PC-3 (cell line): ENCODE measurements at regions not wholly inside any gene's neighbourhood (a gene's known extent, or its start where the extent isn't known, plus 50 kb on each side); places are given as distances from the start of the nearest gene placed in this dataset.

Source experiments
- CTCF ChIP-seq: fragments of 300-600 bp; sonication (generic); conservative IDR thresholded peaks from 2 replicates; pipeline ENCODE4 v1.5.1; 2017; ENCODE audit warnings: antibody characterized with exemption, low read depth, mild to moderate bottlenecking, low read length
- EZH2 ChIP-seq: fragments of 300-600 bp; sonication (generic); IDR thresholded peaks from one replicate; pipeline ENCODE4 v1.6.1; 2017; ENCODE audit warnings: antibody characterized with exemption, mild to moderate bottlenecking, low read length; ENCODE audit not compliant: unreplicated experiment
- EZH2phosphoT487 ChIP-seq: fragments of 300-600 bp; sonication (generic); IDR thresholded peaks from 2 replicates; pipeline ENCODE4 v1.6.1; 2018; ENCODE audit warnings: mild to moderate bottlenecking, antibody characterized with exemption, low read length, borderline replicate concordance

DNA sequence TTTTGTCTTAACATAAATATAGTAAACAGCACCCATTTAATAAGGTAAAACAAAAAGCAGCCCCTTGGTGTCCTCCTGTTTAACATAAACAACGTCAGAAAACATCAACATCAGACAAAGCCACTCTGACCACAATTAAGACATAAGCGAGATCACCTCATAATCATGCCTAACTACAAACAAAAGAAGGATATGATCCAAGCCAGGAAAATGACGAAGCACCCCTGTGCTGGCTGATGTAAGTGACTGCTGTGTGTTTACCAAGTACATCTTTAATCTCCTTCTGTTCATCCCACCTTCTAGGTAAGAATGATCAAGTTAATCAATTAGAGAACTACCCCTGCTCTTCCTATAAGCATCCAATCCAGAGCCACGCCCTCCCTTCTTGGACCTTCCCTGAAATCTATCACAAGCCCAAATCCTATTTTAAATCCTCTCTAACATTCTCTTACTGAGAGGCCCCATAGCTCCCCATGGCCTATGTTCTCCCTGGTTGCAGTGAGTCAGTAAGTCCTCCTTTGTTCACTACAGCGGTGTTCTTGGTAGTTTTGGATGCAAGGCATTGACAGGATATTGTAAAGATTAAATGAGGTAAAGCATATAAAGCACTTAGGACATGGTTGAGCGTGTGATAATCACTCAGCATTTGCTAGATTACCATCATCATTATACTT is 424.2 kb downstream of the TSN start:
- TF ChIP-seq EZH2, result no peak
- no peak for TF ChIP-seq CTCF
- no peak for TF ChIP-seq EZH2phosphoT487
